HG02678 (cell line): ENCODE measurements at regions not wholly inside any gene's neighbourhood (a gene's known extent, or its start where the extent isn't known, plus 50 kb on each side); places are given as distances from the start of the nearest gene placed in this dataset.
A peak's percentile ranks its signal among the peaks of the same experiment; 100 is the strongest.

Experiments
- ATAC-seq: cut with Tn5 transposase; IDR thresholded peaks from one replicate; pipeline ENCODE4 v1.9.1; 2021; ENCODE audit warnings: mild to moderate bottlenecking, moderate library complexity; ENCODE audit not compliant: unreplicated experiment

- ATAC-seq, result no peak
These were observed 945.0 kb upstream of the PCDH20 start for GRCh38 chr13:62360609-62361008.

DNA sequence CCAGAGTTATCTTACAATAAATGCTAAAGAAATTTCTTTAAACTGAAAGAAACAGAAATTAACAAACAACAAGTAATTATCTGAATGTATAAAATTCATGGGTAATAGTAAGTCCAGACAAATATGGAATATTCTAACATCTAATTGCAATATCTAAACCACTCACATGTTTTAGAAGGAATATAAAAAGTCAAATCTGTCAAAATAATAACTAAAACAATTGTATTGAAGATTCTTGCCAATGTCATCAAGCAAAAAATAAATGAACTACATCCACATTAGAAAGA, 942.9 kb upstream of the PCDH20 start:
- ATAC-seq, result no peak

DNA sequence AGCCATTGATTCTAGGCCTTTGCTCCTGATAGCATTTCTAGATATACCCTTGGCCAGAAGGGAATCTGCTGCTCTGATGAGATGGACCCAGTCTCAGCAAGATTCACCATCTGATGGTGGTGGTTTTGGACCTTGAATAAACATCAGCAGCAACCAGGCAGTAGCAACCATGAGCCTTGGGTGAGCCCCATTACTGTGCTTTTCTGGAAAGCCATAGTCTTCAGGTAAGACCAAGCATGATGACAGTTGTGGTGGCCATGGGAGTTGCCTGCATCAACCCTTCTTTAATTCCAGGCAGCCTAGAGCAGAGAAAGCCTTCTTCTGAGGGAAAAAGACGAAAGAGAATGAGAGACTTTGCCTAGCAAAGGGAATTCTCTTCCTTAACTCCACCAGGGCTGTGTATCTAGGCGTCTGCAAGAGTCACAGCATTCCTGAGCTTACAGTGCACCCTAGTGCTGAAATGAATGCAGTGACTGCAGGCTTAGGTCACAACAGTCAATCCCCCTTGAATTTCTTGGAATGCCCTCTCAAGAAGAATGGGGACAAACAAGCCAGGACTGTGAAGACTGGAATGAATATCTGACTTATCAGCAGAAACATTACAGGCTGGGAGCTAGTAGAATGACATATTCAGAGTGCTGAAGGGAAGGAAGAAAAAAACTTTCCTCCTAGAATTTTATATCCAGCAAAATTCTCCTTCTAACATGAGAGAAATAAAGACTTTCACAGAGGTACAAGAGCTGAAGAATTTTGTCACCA, 942.4 kb upstream of the PCDH20 start:
- peak; percentile 84 for ATAC-seq

DNA sequence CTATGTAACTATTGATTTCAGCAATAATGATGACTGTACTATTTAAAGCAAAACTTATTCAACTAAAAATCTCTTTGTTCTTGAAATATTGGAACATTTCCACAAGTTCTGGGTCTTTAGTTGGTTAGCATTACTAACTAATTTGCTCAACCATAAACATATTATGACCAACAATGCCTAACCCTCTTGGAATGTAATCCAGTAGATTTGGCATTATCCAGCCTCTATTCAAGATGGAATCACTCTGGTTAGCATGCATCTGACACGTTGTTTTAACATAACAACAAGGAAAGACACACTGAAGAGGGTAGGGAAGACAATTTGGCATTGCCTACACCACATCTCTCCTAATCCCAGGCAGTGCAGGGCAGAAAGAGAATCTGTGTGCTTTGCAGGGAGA, 941.3 kb upstream of the PCDH20 start:
- ATAC-seq, result no peak

- ATAC-seq, result no peak
These were observed 921.6 kb upstream of the PCDH20 start for GRCh38 chr13:62337109-62337880.

DNA sequence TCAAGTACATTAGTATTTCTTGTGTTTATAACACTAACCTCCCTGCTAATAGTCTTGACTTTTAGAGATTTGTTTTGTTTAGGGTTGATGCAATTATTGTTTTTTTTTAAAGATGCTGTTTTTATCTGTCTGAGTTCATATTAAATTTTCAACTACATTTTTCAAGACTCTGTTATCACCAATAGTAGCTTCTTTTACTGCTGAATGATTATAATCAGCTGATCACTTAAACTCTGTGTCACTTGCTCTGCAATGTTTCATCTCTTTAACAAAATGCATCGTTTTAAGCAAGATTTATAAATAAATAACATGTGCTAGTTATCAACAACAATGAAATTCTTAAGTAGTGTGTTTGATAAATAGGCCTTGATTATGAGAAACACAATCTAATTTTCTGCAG, 920.9 kb upstream of the PCDH20 start:
- ATAC-seq, result no peak

DNA sequence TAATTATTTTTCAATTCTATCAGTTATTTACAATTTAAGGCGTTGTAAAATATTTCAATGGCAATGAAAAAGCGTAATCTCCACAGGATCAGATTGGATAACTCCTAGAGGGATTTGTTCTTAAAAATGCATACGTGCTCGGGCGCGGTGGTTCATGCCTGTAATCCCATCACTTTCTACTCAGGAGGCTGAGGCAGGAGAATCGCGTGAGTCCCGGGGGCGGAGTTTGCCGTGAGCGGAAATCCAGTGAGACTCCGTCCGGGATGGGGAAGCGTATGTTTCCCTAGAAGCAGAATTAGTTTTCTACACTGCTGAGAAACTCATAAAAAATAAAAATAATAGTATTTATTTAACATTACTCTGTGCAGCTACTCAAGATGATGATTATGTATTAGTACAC, 917.8 kb upstream of the PCDH20 start:
- ATAC-seq, result no peak

- ATAC-seq, result no peak
These were observed 915.7 kb upstream of the PCDH20 start for GRCh38 chr13:62331384-62331783.

DNA sequence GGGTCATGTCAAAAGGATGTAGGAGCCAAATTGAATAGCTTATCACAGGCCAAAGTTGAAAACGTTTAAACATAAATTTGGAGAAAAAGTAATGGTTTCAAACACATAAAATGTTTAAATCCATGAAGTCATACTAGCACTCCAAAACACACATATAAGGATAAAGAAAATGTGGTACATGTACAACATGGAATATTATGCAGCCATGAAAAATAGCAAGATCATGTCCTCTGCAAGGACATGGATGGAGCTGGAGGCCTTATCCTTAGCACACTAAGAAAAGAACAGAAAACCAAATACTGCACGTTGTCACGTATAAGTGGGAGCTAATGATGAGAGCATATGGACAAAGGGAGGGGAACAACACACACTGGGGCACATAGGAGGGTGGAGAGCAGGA, 911.7 kb upstream of the PCDH20 start:
- no peak for ATAC-seq

- ATAC-seq, result no peak
These were observed 909.2 kb upstream of the PCDH20 start for GRCh38 chr13:62324842-62325241.

DNA sequence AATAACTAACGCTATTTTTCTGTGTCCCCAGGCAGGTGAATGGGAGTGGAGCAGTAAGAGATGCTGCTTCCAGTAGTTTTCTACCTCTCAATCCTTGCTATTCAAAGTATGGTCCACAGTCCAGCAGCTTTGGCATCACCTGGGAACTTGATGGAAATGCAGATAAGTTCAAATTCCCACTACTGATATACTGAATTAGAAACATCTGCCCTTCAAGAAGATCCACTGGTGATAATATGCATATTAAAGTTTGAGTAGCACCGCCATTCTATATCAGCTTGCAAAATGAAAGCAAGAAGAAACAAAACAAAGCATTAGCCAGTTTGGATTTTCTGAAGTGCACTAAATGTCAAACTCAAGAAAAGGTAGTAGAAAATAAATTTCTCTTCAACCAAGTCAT, 906.2 kb upstream of the PCDH20 start:
- ATAC-seq, result no peak

DNA sequence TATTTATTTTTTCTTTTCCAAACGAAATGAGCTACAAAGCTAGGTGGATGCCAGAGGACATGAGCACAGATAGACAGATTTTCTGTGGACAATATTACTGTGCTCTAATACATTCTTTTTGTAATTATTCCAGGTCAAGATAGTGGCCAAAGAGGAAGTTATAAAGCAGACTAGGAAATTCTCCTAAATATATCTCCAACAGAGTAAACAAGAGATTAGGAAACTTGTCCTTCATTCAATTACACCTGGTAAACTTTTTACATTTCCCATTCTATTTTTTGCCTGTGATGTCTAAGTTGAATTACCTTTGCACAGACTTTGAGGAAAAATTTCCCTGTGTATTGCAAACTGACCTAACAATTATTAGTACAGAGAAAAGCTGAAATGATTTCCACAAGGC, 905.5 kb upstream of the PCDH20 start:
- no peak for ATAC-seq

- ATAC-seq, result peak; percentile 76
These were observed 904.8 kb upstream of the PCDH20 start for GRCh38 chr13:62320129-62321108.

- ATAC-seq, result no peak
These were observed 894.3 kb upstream of the PCDH20 start for GRCh38 chr13:62309904-62310303.

GRCh38 chr13:62305756-62306155, 890.1 kb upstream of the PCDH20 start:
- peak; percentile 94 for ATAC-seq

GRCh38 chr13:62302341-62302740, 886.7 kb upstream of the PCDH20 start:
- ATAC-seq, result no peak

GRCh38 chr13:62299988-62300387, 884.3 kb upstream of the PCDH20 start:
- ATAC-seq, result no peak

DNA sequence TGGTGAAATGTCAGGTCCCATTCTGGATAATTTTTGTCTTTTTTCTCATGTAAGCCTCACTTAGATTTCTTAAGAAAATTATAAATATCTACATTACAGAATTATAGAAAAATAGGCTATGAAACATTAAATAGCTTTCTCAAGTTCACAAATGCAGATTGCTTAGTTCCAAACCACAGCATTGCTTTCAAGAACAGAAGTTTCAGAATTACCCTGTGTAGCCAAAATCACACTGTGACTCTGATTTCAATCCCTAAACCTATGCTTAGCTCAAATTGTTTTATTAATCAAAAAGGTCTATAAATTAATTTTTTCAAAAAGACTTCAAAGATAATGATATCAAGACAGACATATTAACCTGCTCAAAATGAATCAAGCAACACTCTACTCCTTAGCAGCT, 881.2 kb upstream of the PCDH20 start:
- no peak for ATAC-seq

DNA sequence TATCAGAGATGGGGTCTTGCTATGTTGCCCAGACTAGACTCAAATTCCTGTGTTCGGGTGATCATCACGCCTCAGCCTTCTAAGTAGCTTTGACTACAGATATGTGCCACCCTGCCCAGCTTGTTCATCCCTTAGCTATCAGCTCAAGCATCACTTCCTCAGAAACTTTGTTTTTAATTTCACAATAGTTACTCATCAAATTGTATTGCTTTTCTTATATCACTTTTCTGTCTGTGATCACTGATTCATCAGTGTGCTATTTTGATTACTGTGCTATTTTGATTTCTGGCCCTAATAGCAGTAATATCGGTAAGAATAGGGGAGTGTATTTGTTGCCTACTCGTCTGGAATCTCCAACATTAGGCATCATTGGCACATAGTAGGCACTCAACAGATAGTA, 878.6 kb upstream of the PCDH20 start:
- ATAC-seq, result no peak

GRCh38 chr13:62292714-62293480, 877.2 kb upstream of the PCDH20 start:
- no peak for ATAC-seq

DNA sequence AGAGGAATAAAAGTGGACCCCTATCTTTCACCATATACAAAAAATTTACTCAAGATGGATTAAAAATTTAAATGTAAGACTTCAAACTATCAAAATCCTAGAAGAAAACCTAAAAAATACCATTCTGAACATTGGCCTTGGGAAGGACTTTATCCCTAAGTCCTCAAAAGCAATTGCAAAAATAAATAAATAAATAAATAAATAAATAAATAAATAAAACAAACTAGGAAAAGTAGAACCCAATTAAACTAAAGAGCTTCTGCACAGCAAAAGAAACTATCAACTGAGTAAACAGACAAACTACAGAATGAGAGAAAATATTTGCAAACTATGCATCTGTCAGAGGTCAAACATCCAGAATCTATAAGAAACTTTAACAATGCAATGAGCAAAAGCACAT, 874.9 kb upstream of the PCDH20 start:
- ATAC-seq, result no peak
